Mucosa of stomach (tissue), 1 donor: ENCODE measurements at regions not wholly inside any gene's neighbourhood (a gene's known extent, or its start where the extent isn't known, plus 50 kb on each side); places are given as distances from the start of the nearest gene placed in this dataset.

Experiments used
- H3K27me3 ChIP-seq: one replicate; pipeline ENCODE4 v1.7.0; 2013; ENCODE audit warnings: mild to moderate bottlenecking, low read length; ENCODE audit not compliant: control insufficient read depth, insufficient read depth
- H3K36me3 ChIP-seq: one replicate; pipeline ENCODE4 v1.7.0; 2013; ENCODE audit warnings: low read length; ENCODE audit not compliant: control insufficient read depth, insufficient read depth
- H3K4me1 ChIP-seq: one replicate; pipeline ENCODE4 v1.7.0; 2013; ENCODE audit warnings: mild to moderate bottlenecking, low read length; ENCODE audit not compliant: control insufficient read depth, insufficient read depth
- H3K4me3 ChIP-seq: one replicate; pipeline ENCODE4 v1.7.0; 2013; ENCODE audit warnings: low read length
- H3K9ac ChIP-seq: one replicate; pipeline ENCODE4 v1.7.0; 2013; ENCODE audit warnings: mild to moderate bottlenecking, low read length, moderate library complexity
- H3K9me3 ChIP-seq: one replicate; pipeline ENCODE4 v1.7.0; 2013; ENCODE audit warnings: mild to moderate bottlenecking, low read length, moderate library complexity; ENCODE audit not compliant: control insufficient read depth
- donor health status: Pancreatic carcinoma.

- Histone ChIP-seq H3K27me3 (no peaks in the 10 kb centered on the region), H3K9me3 (no peaks in the 10 kb centered on the region), H3K9ac (no peak overlapping the region), H3K36me3 (no peaks in the 10 kb centered on the region), H3K4me1 (peaks cover 29% of the 10 kb centered on the region), H3K4me3 (no peak overlapping the region)
Measured at GRCh38 chr6:11353921-11354389, 121.5 kb upstream of the NEDD9 start.

GRCh38 chr6:11350294-11350693, 117.8 kb upstream of the NEDD9 start:
- H3K9me3 ChIP-seq, result no peaks in the 10 kb centered on the region
- no peak overlapping the region for H3K9ac ChIP-seq
- no peaks in the 10 kb centered on the region for H3K36me3 ChIP-seq
- no peak overlapping the region for H3K4me3 ChIP-seq
- H3K4me1 ChIP-seq, result peaks cover 6% of the 10 kb centered on the region
- H3K27me3 ChIP-seq, result no peaks in the 10 kb centered on the region

- H3K27me3 ChIP-seq, result no peaks in the 10 kb centered on the region
- H3K4me1 ChIP-seq, result peaks cover 10% of the 10 kb centered on the region
- no peak overlapping the region for H3K4me3 ChIP-seq
- no peaks in the 10 kb centered on the region for H3K9me3 ChIP-seq
- H3K36me3 ChIP-seq, result no peaks in the 10 kb centered on the region
- no peak overlapping the region for H3K9ac ChIP-seq
Measured at GRCh38 chr6:11349880-11350279, 117.4 kb upstream of the NEDD9 start.

- no peaks in the 10 kb centered on the region for H3K27me3 ChIP-seq
- no peaks in the 10 kb centered on the region for H3K9me3 ChIP-seq
- H3K36me3 ChIP-seq, result no peaks in the 10 kb centered on the region
- H3K9ac ChIP-seq, result no peak overlapping the region
- no peak overlapping the region for H3K4me3 ChIP-seq
- H3K4me1 ChIP-seq, result peaks cover 22% of the 10 kb centered on the region
Measured at GRCh38 chr6:11346516-11346915, 114.0 kb upstream of the NEDD9 start.

GRCh38 chr6:11345536-11345935, 113.1 kb upstream of the NEDD9 start:
- Histone ChIP-seq H3K9ac (no peak overlapping the region), H3K27me3 (no peaks in the 10 kb centered on the region), H3K4me1 (peaks cover 22% of the 10 kb centered on the region), H3K36me3 (no peaks in the 10 kb centered on the region), H3K4me3 (no peak overlapping the region), H3K9me3 (no peaks in the 10 kb centered on the region)

- no peaks in the 10 kb centered on the region for H3K27me3 ChIP-seq
- H3K9me3 ChIP-seq, result no peaks in the 10 kb centered on the region
- no peak overlapping the region for H3K9ac ChIP-seq
- H3K4me3 ChIP-seq, result no peak overlapping the region
- H3K36me3 ChIP-seq, result no peaks in the 10 kb centered on the region
- peaks cover 22% of the 10 kb centered on the region for H3K4me1 ChIP-seq
Measured at GRCh38 chr6:11343963-11344723, 111.7 kb upstream of the NEDD9 start.

GRCh38 chr6:11341867-11342266, 109.4 kb upstream of the NEDD9 start:
- Histone ChIP-seq H3K9me3 (no peaks in the 10 kb centered on the region), H3K9ac (no peak overlapping the region), H3K36me3 (no peaks in the 10 kb centered on the region), H3K4me1 (peaks cover 22% of the 10 kb centered on the region), H3K4me3 (no peak overlapping the region), H3K27me3 (no peaks in the 10 kb centered on the region)

GRCh38 chr6:11341303-11341702, 108.8 kb upstream of the NEDD9 start:
- H3K36me3 ChIP-seq, result no peaks in the 10 kb centered on the region
- H3K27me3 ChIP-seq, result no peaks in the 10 kb centered on the region
- H3K9me3 ChIP-seq, result no peaks in the 10 kb centered on the region
- no peak overlapping the region for H3K9ac ChIP-seq
- no peak overlapping the region for H3K4me3 ChIP-seq
- H3K4me1 ChIP-seq, result peaks cover 22% of the 10 kb centered on the region

- Histone ChIP-seq H3K9ac (no peak overlapping the region), H3K4me3 (no peak overlapping the region), H3K27me3 (no peaks in the 10 kb centered on the region), H3K4me1 (peaks cover 8% of the 10 kb centered on the region), H3K36me3 (no peaks in the 10 kb centered on the region), H3K9me3 (no peaks in the 10 kb centered on the region)
Measured at GRCh38 chr6:11339380-11339779, 106.9 kb upstream of the NEDD9 start.

- H3K9me3 ChIP-seq, result no peaks in the 10 kb centered on the region
- H3K36me3 ChIP-seq, result no peaks in the 10 kb centered on the region
- H3K27me3 ChIP-seq, result no peaks in the 10 kb centered on the region
- no peak overlapping the region for H3K4me3 ChIP-seq
- no peaks in the 10 kb centered on the region for H3K4me1 ChIP-seq
- no peak overlapping the region for H3K9ac ChIP-seq
Measured at GRCh38 chr6:11337306-11337705, 104.8 kb upstream of the NEDD9 start.

- Histone ChIP-seq H3K9me3 (no peaks in the 10 kb centered on the region), H3K27me3 (no peaks in the 10 kb centered on the region), H3K4me1 (peaks cover 7% of the 10 kb centered on the region), H3K4me3 (no peak overlapping the region), H3K9ac (no peak overlapping the region), H3K36me3 (no peaks in the 10 kb centered on the region)
Measured at GRCh38 chr6:11335826-11336225, 103.4 kb upstream of the NEDD9 start.

GRCh38 chr6:11333132-11333849, 100.8 kb upstream of the NEDD9 start:
- no peaks in the 10 kb centered on the region for H3K36me3 ChIP-seq
- H3K4me1 ChIP-seq, result peaks cover 17% of the 10 kb centered on the region
- no peaks in the 10 kb centered on the region for H3K9me3 ChIP-seq
- H3K27me3 ChIP-seq, result no peaks in the 10 kb centered on the region
- no peak overlapping the region for H3K4me3 ChIP-seq
- no peak overlapping the region for H3K9ac ChIP-seq
